ENCODE measurements at regions not wholly inside any gene's neighbourhood (a gene's known extent, or its start where the extent isn't known, plus 50 kb on each side); places are given as distances from the start of the nearest gene placed in this dataset.

- Histone ChIP-seq H3K9me3 (ENCODE audit: control insufficient read depth, insufficient read depth, low read depth, low read length) (no peaks in the 10 kb centered on the region), H3K4me3 (ENCODE audit: low read depth, low read length) (no peak overlapping the region), H3K4me1 (ENCODE audit: control insufficient read depth, insufficient read depth, low read length) (no peaks in the 10 kb centered on the region), H3K27ac (ENCODE audit: extremely low read depth, low read depth, low read length) (no peak overlapping the region), H3K36me3 (ENCODE audit: control insufficient read depth in 2 of 2, insufficient read depth in 1 of 2, low read length in 2 of 2) (no peaks in the 10 kb centered on the region)
- TF ChIP-seq ZNF530 (tag by site-specific recombination; IDR thresholded peaks at IDR 0.05; ENCODE audit: low read depth) (no peak), KLF8 (tag by site-specific recombination; IDR thresholded peaks at IDR 0.05) (no peak), BCL11A (tag by site-specific recombination; IDR thresholded peaks at IDR 0.05; ENCODE audit: low read depth) (no peak), PRDM4 (tag by site-specific recombination; IDR thresholded peaks at IDR 0.05) (no peak), ZNF394 (tag by site-specific recombination; IDR thresholded peaks at IDR 0.05; ENCODE audit: borderline replicate concordance) (no peak), GLIS1 (tag by site-specific recombination; IDR thresholded peaks at IDR 0.05) (no peak), ZNF623 (tag by site-specific recombination; IDR thresholded peaks at IDR 0.05) (no peak), ZNF239 (tag by site-specific recombination; IDR thresholded peaks at IDR 0.05) (no peak), SCRT2 (tag by site-specific recombination; IDR thresholded peaks at IDR 0.05) (no peak), ZNF362 (tag by site-specific recombination; IDR thresholded peaks at IDR 0.05) (no peak), ZNF776 (tag by site-specific recombination; IDR thresholded peaks at IDR 0.05; ENCODE audit: borderline replicate concordance) (no peak), ZNF558 (tag by site-specific recombination; IDR thresholded peaks at IDR 0.05) (no peak), ZBTB44 (tag by site-specific recombination; IDR thresholded peaks at IDR 0.05) (no peak), ZFHX2 (tag by site-specific recombination; conservative IDR thresholded peaks at IDR 0.05) (no peak), OSR2 (tag by site-specific recombination; IDR thresholded peaks at IDR 0.05) (no peak), ZNF18 (tag by site-specific recombination; IDR thresholded peaks at IDR 0.05) (no peak), ZNF174 (tag by site-specific recombination; IDR thresholded peaks at IDR 0.05) (no peak)
- POLR2A ChIA-PET = no interaction called here
- CTCF ChIA-PET = no interaction called here
Measured at GRCh38 chr3:181050738-181051137, 61.2 kb upstream of the DNAJC19 start.

- Histone ChIP-seq H3K36me3 (ENCODE audit: control insufficient read depth in 2 of 2, insufficient read depth in 1 of 2, low read length in 2 of 2) (no peaks in the 10 kb centered on the region), H3K4me3 (ENCODE audit: low read depth, low read length) (no peak overlapping the region), H3K9me3 (ENCODE audit: control insufficient read depth, insufficient read depth, low read depth, low read length) (no peaks in the 10 kb centered on the region), H3K27ac (ENCODE audit: extremely low read depth, low read depth, low read length) (no peak overlapping the region), H3K4me1 (ENCODE audit: control insufficient read depth, insufficient read depth, low read length) (no peaks in the 10 kb centered on the region)
- CTCF ChIA-PET = no interaction called here
- POLR2A ChIA-PET = no interaction called here
- TF ChIP-seq ZNF214 (tag by site-specific recombination; IDR thresholded peaks at IDR 0.05; ENCODE audit: borderline replicate concordance) (no peak), BCL6B (tag by site-specific recombination; IDR thresholded peaks at IDR 0.05) (no peak), ZNF221 (tag by site-specific recombination; IDR thresholded peaks at IDR 0.05; ENCODE audit: borderline replicate concordance) (no peak), TSHZ1 (tag by site-specific recombination; IDR thresholded peaks at IDR 0.05; ENCODE audit: borderline replicate concordance) (no peak), ZEB2 (tag by site-specific recombination; IDR thresholded peaks at IDR 0.05) (no peak)
Measured at GRCh38 chr3:181040030-181040429, 50.5 kb upstream of the DNAJC19 start.

Data from HEK293 (cell line).